ENCODE measurements at regions not wholly inside any gene's neighbourhood (a gene's known extent, or its start where the extent isn't known, plus 50 kb on each side); places are given as distances from the start of the nearest gene placed in this dataset.
"Not testable (repeated sequence)": the region's sequence is repeated elsewhere in the genome, so short reads cannot be mapped to it uniquely, and the experiment has no call there.

- no peak overlapping the region for H3K4me3 ChIP-seq (ENCODE audit: low read depth, low read length)
- DNase-seq (ENCODE audit: low read depth): no peak
- no peak for TF ChIP-seq CTCF (IDR thresholded peaks at IDR 0.05; ENCODE audit: insufficient read depth, low read length)
Measured at GRCh38 chr2:16218161-16218560, 277.8 kb downstream of the MYCN start.

GRCh38 chr2:16217741-16218140, 277.4 kb downstream of the MYCN start:
- not testable (repeated sequence) for DNase-seq (ENCODE audit: low read depth); H3K4me3 ChIP-seq (ENCODE audit: low read depth, low read length)

- DNase-seq (ENCODE audit: low read depth): no peak
- TF ChIP-seq CTCF (IDR thresholded peaks at IDR 0.05; ENCODE audit: insufficient read depth, low read length): no peak
- no peak overlapping the region for H3K4me3 ChIP-seq (ENCODE audit: low read depth, low read length)
Measured at GRCh38 chr2:16217291-16217690, 276.9 kb downstream of the MYCN start.

GRCh38 chr2:16216558-16216945, 276.2 kb downstream of the MYCN start:
- H3K4me3 ChIP-seq (ENCODE audit: low read depth, low read length): no peak overlapping the region
- DNase-seq (ENCODE audit: low read depth): no peak
- no peak for TF ChIP-seq CTCF (IDR thresholded peaks at IDR 0.05; ENCODE audit: insufficient read depth, low read length)

GRCh38 chr2:16215902-16216557, 275.7 kb downstream of the MYCN start:
- TF ChIP-seq CTCF (IDR thresholded peaks at IDR 0.05; ENCODE audit: insufficient read depth, low read length): no peak

GRCh38 chr2:16214861-16215260, 274.5 kb downstream of the MYCN start:
- no peak for DNase-seq (ENCODE audit: low read depth)
- no peak for TF ChIP-seq CTCF (IDR thresholded peaks at IDR 0.05; ENCODE audit: insufficient read depth, low read length)
- H3K4me3 ChIP-seq (ENCODE audit: low read depth, low read length): no peak overlapping the region

More at GRCh38 chr2:16215902-16216557, 275.7 kb downstream of the MYCN start:
- DNase-seq (ENCODE audit: low read depth): no peak
- no peak overlapping the region for H3K4me3 ChIP-seq (ENCODE audit: low read depth, low read length)

GRCh38 chr2:16214391-16214790, 274.0 kb downstream of the MYCN start:
- TF ChIP-seq CTCF (IDR thresholded peaks at IDR 0.05; ENCODE audit: insufficient read depth, low read length): no peak
- H3K4me3 ChIP-seq (ENCODE audit: low read depth, low read length): no peak overlapping the region
- no peak for DNase-seq (ENCODE audit: low read depth)

All from fibroblast of the aortic adventitia (primary cell).